ENCODE measurements at regions not wholly inside any gene's neighbourhood (a gene's known extent, or its start where the extent isn't known, plus 50 kb on each side); places are given as distances from the start of the nearest gene placed in this dataset.

GRCh38 chr12:47574252-47575021 is 131.4 kb downstream of the RPAP3 start:
- TF ChIP-seq CTCF (IDR thresholded peaks at IDR 0.05) = no peak
- no peak for TF ChIP-seq POLR2A (IDR thresholded peaks at IDR 0.05)
